ENCODE measurements at regions not wholly inside any gene's neighbourhood (a gene's known extent, or its start where the extent isn't known, plus 50 kb on each side); places are given as distances from the start of the nearest gene placed in this dataset.
"Not testable (repeated sequence)": the region's sequence is repeated elsewhere in the genome, so short reads cannot be mapped to it uniquely, and the experiment has no call there.

- 80 to 96% (median 85%) methylated on average over 5 of the region's 5 CpGs for WGBS, 5 donors
These were observed 139.8 kb upstream of the ELAC2 start for GRCh38 chr17:13157656-13158055.

GRCh38 chr17:13154930-13155329 is 137.1 kb upstream of the ELAC2 start:
- Histone ChIP-seq H3K9me3 (peaks cover 0 to 10% (median 0%) of the 10 kb centered on the region in 8 donors), H3K36me3 (no peaks in the 10 kb centered on the region), H3K4me1 (no peaks in the 10 kb centered on the region), H3K27me3 (replicated peaks in 1 of 7) (no peaks in the 10 kb centered on the region), H3K4me3 (no peak overlapping the region), H3K27ac (no peak overlapping the region)
- intact Hi-C loops (cut with DNase I; ENCODE audit: low total_unique reads): no loop called here
- 77 to 89% (median 84%) methylated on average over 4 of the region's 4 CpGs for WGBS, 5 donors
- TF ChIP-seq POLR2A (IDR thresholded peaks at IDR 0.05): no peak
- no peak for TF ChIP-seq CTCF (IDR thresholded peaks at IDR 0.05 in 8 of 11, conservative IDR thresholded peaks at IDR 0.05 in 3 of 11)
- TF ChIP-seq POLR2AphosphoS5 (IDR thresholded peaks at IDR 0.05): no peak
- DNase-seq: no peak

More at GRCh38 chr17:13157656-13158055, 139.8 kb upstream of the ELAC2 start:
- Histone ChIP-seq H3K27me3 (replicated peaks in 1 of 7) (no peaks in the 10 kb centered on the region), H3K4me1 (no peaks in the 10 kb centered on the region), H3K27ac (no peak overlapping the region), H3K36me3 (no peaks in the 10 kb centered on the region), H3K4me3 (no peak overlapping the region), H3K9me3 (peaks cover 0 to 4% (median 0%) of the 10 kb centered on the region in 8 donors)
- intact Hi-C loops (cut with DNase I; ENCODE audit: low total_unique reads): no loop called here
- no peak for DNase-seq
- TF ChIP-seq CTCF (IDR thresholded peaks at IDR 0.05 in 8 of 11, conservative IDR thresholded peaks at IDR 0.05 in 3 of 11) (no peak), POLR2A (IDR thresholded peaks at IDR 0.05) (no peak), POLR2AphosphoS5 (IDR thresholded peaks at IDR 0.05) (no peak)

- DNase-seq: no peak
- Histone ChIP-seq H3K36me3 (no peaks in the 10 kb centered on the region), H3K27ac (no peak overlapping the region), H3K4me1 (no peaks in the 10 kb centered on the region), H3K27me3 (replicated peaks in 1 of 7) (no peaks in the 10 kb centered on the region), H3K9me3 (peaks cover 0 to 10% (median 0%) of the 10 kb centered on the region in 8 donors), H3K4me3 (no peak overlapping the region)
- 60 to 75% (median 73%) methylated on average over 2 of the region's 2 CpGs for WGBS, 5 donors
- intact Hi-C loops (cut with DNase I; ENCODE audit: low total_unique reads): no loop called here
- TF ChIP-seq POLR2A (IDR thresholded peaks at IDR 0.05): no peak
These were observed 136.6 kb upstream of the ELAC2 start for GRCh38 chr17:13154398-13154797.

- Histone ChIP-seq H3K9me3 (peaks cover 0 to 10% (median 0%) of the 10 kb centered on the region in 8 donors), H3K36me3 (no peaks in the 10 kb centered on the region), H3K27ac (no peak overlapping the region), H3K27me3 (replicated peaks in 1 of 7) (no peaks in the 10 kb centered on the region), H3K4me3 (no peak overlapping the region), H3K4me1 (no peaks in the 10 kb centered on the region)
- WGBS, 5 donors: 59 to 100% (median 78%) methylated on average over 1 of the region's 1 CpG
- intact Hi-C loops (cut with DNase I; ENCODE audit: low total_unique reads): no loop called here
- TF ChIP-seq CTCF (IDR thresholded peaks at IDR 0.05 in 8 of 11, conservative IDR thresholded peaks at IDR 0.05 in 3 of 11): no peak
- TF ChIP-seq POLR2AphosphoS5 (IDR thresholded peaks at IDR 0.05): no peak
- TF ChIP-seq POLR2A (IDR thresholded peaks at IDR 0.05): no peak
- DNase-seq: no peak
These were observed 135.2 kb upstream of the ELAC2 start for GRCh38 chr17:13153036-13153435.

GRCh38 chr17:13152501-13152900 is 134.7 kb upstream of the ELAC2 start:
- no peaks in the 10 kb centered on the region for H3K4me1 ChIP-seq
- intact Hi-C loops (cut with DNase I; ENCODE audit: low total_unique reads): no loop called here
- DNase-seq: no peak
- H3K4me3 ChIP-seq: no peak overlapping the region
- peaks cover 0 to 10% (median 0%) of the 10 kb centered on the region in 8 donors for H3K9me3 ChIP-seq
- no peak overlapping the region for H3K27ac ChIP-seq
- no peak for TF ChIP-seq POLR2AphosphoS5 (IDR thresholded peaks at IDR 0.05)
- TF ChIP-seq CTCF (IDR thresholded peaks at IDR 0.05 in 8 of 11, conservative IDR thresholded peaks at IDR 0.05 in 3 of 11): no peak
- no peaks in the 10 kb centered on the region for H3K36me3 ChIP-seq
- H3K27me3 ChIP-seq (replicated peaks in 1 of 7): no peaks in the 10 kb centered on the region
- 73 to 77% (median 76%) methylated on average over 3 of the region's 3 CpGs for WGBS, 5 donors

GRCh38 chr17:13150738-13151137 is 132.9 kb upstream of the ELAC2 start:
- H3K9me3 ChIP-seq; H3K27ac ChIP-seq; H3K36me3 ChIP-seq; H3K4me1 ChIP-seq; DNase-seq; H3K27me3 ChIP-seq (replicated peaks in 1 of 7); H3K4me3 ChIP-seq; intact Hi-C loops (cut with DNase I; ENCODE audit: low total_unique reads): not testable (repeated sequence)
- 91 to 98% (median 94%) methylated on average over 6 of the region's 6 CpGs for WGBS, 5 donors

Measured in spleen (tissue), 11 donors.